Colonic mucosa (tissue), 4 donors: ENCODE measurements at regions not wholly inside any gene's neighbourhood (a gene's known extent, or its start where the extent isn't known, plus 50 kb on each side); places are given as distances from the start of the nearest gene placed in this dataset.

Experiments
- DNase-seq: peaks from one replicate; pipeline ENCODE4 v3.0.0-alpha.2; 2020
- H3K27ac ChIP-seq: fragments of 200-600 bp; one replicate; pipeline ENCODE4 v1.8.0; 2021
- H3K27me3 ChIP-seq: fragments of 200-600 bp; one replicate; pipeline ENCODE4 v1.8.0; 2021
- H3K36me3 ChIP-seq: fragments of 200-600 bp; one replicate; pipeline ENCODE4 v1.8.0; 2021
- H3K4me1 ChIP-seq: fragments of 200-600 bp; one replicate; pipeline ENCODE4 v1.8.0; 2021; ENCODE audit warnings: mild to moderate bottlenecking
- H3K4me3 ChIP-seq: fragments of 200-600 bp; one replicate; pipeline ENCODE4 v1.8.0; 2021
- H3K9ac ChIP-seq, 2 donors: one replicate each; pipeline ENCODE4 v1.7.0; 2013; ENCODE audit warnings: control low read depth in 2 of 2, low read depth in 2 of 2, low read length in 2 of 2
- H3K9me3 ChIP-seq: fragments of 200-600 bp; one replicate; pipeline ENCODE4 v1.8.0; 2021
- CTCF ChIP-seq: fragments of 200-600 bp; IDR thresholded peaks from one replicate; pipeline ENCODE4 v1.8.0; 2022; ENCODE audit warnings: antibody characterized with exemption, mild to moderate bottlenecking
- intact Hi-C: fragments of 100-400 bp; cut with DNase I; formaldehyde crosslinking; loops from one replicate; pipeline ENCODE4 v1.14.1; 2022
- donor health status: healthy.
- donor health status: DM: no; HTN: no; CAD: no.
- donor health status: DM: no; HTN: no; CAD: no.

- intact Hi-C loops = no loop called here
- Histone ChIP-seq H3K4me1 (no peaks in the 10 kb centered on the region), H3K36me3 (no peaks in the 10 kb centered on the region), H3K9ac (no peak overlapping the region), H3K27ac (no peak overlapping the region), H3K4me3 (no peak overlapping the region), H3K9me3 (no peaks in the 10 kb centered on the region), H3K27me3 (no peaks in the 10 kb centered on the region)
- no peak for TF ChIP-seq CTCF
- no peak for DNase-seq
Observed at GRCh38 chr12:114750917-114751316, 66.9 kb upstream of the TBX3 start.

GRCh38 chr12:114749065-114749464, 65.1 kb upstream of the TBX3 start:
- Histone ChIP-seq H3K4me1 (no peaks in the 10 kb centered on the region), H3K36me3 (no peaks in the 10 kb centered on the region), H3K27me3 (no peaks in the 10 kb centered on the region), H3K4me3 (no peak overlapping the region), H3K9me3 (no peaks in the 10 kb centered on the region), H3K9ac (no peak overlapping the region), H3K27ac (no peak overlapping the region)
- TF ChIP-seq CTCF = no peak
- intact Hi-C loops = no loop called here
- no peak for DNase-seq

GRCh38 chr12:114747012-114747858, 63.3 kb upstream of the TBX3 start:
- Histone ChIP-seq H3K9me3 (no peaks in the 10 kb centered on the region), H3K4me3 (no peak overlapping the region), H3K9ac (peak overlapping the region in 1 of 2 donors; percentile 12), H3K27ac (no peak overlapping the region), H3K36me3 (no peaks in the 10 kb centered on the region), H3K27me3 (no peaks in the 10 kb centered on the region), H3K4me1 (no peaks in the 10 kb centered on the region)
- intact Hi-C loops = no loop called here
- no peak for TF ChIP-seq CTCF
- DNase-seq = no peak

GRCh38 chr12:114746297-114747011, 62.5 kb upstream of the TBX3 start:
- DNase-seq = no peak
- no peaks in the 10 kb centered on the region for H3K9me3 ChIP-seq
- H3K4me3 ChIP-seq = no peak overlapping the region
- H3K9ac ChIP-seq = no peak overlapping the region
- no peaks in the 10 kb centered on the region for H3K36me3 ChIP-seq
- TF ChIP-seq CTCF = no peak
- intact Hi-C loops = no loop called here
- H3K27me3 ChIP-seq = no peaks in the 10 kb centered on the region
- no peaks in the 10 kb centered on the region for H3K4me1 ChIP-seq
- H3K27ac ChIP-seq = no peak overlapping the region

GRCh38 chr12:114744691-114745090, 60.7 kb upstream of the TBX3 start:
- intact Hi-C loops = no loop called here
- TF ChIP-seq CTCF = no peak
- Histone ChIP-seq H3K4me1 (no peaks in the 10 kb centered on the region), H3K9me3 (no peaks in the 10 kb centered on the region), H3K27me3 (no peaks in the 10 kb centered on the region), H3K4me3 (no peak overlapping the region), H3K36me3 (no peaks in the 10 kb centered on the region), H3K27ac (peak overlapping the region; percentile 2), H3K9ac (no peak overlapping the region)
- DNase-seq = peak; percentile 23
